Kidney capillary endothelial cell (primary cell): ENCODE measurements at regions not wholly inside any gene's neighbourhood (a gene's known extent, or its start where the extent isn't known, plus 50 kb on each side); places are given as distances from the start of the nearest gene placed in this dataset.
"Not testable (repeated sequence)": the region's sequence is repeated elsewhere in the genome, so short reads cannot be mapped to it uniquely, and the experiment has no call there.

Experiments used
- DNase-seq: peaks from one replicate; pipeline ENCODE4 v3.0.0-alpha.2; 2018; ENCODE audit warnings: low spot score

GRCh38 chr1:98287626-98288025 is 366.8 kb upstream of the DPYD start:
- DNase-seq: no peak

DNA sequence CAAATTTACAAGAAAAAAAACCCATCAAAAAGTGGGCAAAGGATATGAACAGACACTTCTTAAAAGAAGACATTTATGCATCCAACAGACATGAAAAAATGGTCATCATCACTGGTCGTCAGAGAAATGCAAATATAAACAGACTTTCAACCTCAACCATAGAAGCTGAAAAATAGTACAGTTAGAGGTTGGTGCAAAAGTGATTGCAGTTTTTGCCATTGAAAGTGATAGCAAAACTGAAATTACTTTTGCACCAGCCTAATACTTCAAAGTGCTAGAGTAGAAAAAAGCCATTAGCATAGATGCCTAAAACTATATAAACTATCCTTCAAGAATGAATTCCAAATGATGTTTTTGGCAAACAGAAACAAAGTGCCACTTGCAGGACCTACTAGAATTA is 365.8 kb upstream of the DPYD start:
- no peak for DNase-seq

DNA sequence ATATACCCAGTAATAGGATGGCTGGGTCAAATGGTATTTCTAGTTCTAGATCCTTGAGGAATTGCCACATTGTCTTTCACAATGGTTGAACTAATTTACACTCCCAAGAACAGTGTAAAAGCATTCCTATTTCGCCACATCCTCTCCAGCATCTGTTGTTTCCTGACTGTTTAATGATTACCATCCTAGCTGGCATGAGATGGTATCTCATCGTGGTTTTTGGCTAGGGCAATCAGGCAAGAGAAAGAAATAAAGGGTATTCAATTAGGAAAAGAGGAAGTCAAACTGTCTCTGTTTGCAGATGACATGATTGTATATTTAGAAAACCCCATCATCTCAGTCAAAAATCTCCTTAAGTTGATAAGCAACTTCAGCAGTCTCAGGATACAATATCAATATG is 364.5 kb upstream of the DPYD start:
- not testable (repeated sequence) for DNase-seq

DNA sequence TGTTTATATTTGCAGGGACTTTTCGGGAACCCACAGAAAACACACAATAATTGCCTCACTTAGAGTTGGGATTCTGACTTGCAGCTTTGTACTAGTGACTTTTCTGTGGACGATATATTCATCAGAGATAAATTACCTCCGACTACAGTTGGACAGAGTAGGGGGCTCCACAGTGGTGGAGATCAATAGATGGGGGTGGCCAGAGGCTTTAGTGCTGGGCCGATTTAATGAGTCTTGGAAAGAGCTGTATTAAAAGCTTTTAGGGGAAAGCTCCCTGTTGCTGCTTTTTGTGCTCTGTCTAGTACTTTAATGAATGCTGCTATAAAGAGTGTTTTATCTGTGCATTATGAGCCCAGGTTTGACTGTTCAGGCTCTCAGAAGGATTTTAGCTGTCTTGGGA is 359.2 kb upstream of the DPYD start:
- DNase-seq: no peak

- no peak for DNase-seq
Observed at GRCh38 chr1:98278055-98278454, 357.2 kb upstream of the DPYD start.

DNA sequence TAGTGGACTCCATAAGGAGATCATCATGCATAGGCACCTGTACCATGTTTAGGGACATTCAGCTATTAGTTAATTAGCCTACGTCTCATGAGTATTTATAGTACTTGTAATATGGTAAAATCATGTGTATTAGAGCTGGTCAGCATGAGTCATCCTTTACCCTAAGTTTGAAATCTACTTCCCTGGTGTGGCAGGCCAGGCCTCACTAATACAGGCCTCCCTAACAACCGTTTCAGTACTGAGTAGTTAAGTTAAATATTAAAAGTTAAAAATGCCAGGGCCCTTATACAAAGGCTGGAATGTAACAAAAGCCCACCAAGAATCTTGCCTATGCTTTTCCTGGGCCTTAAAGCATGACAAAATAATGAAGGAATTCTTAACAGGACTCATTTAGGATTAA is 356.3 kb upstream of the DPYD start:
- DNase-seq: no peak

DNA sequence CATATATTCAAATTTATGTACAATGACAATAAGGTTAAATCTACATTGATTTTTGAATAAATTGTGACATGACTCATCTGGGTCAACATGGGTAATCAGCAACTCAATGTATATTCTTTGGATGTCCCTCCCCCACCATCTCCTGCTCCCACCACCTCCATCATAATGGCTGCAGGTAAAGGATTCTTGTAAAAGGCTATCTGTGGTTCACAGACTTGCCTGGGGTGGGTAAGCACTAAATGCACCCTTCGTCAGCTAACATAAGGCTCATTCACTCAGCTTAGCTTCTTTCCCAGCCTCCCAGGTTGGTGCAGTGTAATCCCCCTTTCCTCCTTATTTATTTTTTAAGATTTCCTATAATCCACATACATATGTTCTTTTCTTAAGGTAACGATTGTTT is 355.7 kb upstream of the DPYD start:
- no peak for DNase-seq

DNA sequence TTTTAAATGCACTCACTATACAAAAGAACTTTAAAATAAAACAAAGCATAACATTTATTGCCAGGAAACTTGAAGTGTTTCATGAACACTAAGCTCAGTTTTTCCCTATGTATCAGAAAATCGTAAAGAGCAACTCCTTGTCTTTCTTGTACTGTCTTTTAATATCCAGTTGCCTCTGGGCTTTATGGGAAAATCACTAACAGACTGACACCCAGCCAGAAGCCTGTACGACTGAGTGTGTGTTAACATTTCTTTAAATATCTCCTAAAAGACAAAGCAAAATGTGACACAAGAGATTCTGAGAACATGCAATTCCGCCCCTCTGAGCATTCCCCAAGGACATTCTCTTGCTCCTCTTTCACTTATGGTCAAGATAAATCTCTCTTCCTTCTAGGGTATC is 347.5 kb upstream of the DPYD start:
- no peak for DNase-seq

DNA sequence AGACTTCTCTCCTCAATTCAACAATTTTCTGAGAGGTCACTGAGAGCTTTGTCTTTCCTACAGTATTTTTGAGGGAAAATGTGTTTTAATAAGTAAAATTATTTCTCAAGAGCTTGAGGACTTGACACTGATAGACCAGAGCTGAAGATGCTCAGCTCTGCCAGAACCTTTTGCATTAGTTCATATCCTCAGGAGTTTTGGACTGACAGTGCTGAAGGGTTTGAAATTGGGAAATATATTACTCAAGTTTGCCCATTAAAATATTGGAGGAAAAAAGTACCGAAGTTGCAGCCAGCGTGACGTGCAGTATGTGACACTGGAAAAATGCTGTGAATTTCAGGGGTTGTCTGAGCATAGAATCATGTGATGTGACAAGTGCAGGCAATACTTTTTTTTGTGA is 346.6 kb upstream of the DPYD start:
- no peak for DNase-seq

GRCh38 chr1:98264727-98265126 is 343.9 kb upstream of the DPYD start:
- DNase-seq: no peak

DNA sequence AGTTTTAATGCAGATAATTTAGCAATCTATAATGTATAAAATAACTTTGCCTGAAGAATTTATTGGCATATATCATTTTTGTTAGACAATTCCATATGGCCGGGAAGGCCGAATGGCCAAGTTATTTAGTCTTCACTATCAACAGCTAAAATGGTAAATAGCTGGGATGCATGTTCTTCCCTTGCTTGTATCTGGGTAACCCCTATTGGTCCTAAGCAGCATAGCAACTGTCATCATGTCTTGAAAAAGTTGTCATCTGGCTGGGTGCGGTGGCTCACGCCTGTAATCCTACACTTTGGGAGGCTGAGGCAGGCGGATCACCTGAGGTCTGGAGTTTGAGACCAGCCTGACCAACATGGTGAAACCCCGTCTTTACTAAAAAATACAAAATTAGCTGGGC is 340.0 kb upstream of the DPYD start:
- DNase-seq: no peak

DNA sequence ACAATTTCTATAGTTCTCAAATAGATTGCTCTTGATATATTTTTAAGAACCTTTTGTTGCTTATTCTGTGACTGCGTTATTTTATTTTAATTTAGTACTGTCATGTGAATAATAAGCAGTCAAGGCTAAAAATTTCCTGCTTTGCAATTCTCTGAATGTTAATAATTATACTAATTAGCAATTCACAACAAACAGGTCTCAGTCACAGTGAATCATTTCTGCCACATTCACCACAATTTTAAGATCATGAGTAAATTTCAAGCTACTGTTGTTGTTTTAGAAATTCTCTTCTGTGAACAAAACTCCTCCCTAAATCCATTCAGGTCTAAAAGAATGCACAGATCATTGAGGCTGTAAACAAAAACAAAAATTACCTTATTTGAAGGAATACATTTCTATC is 339.6 kb upstream of the DPYD start:
- DNase-seq: no peak

GRCh38 chr1:98256700-98257099 is 335.9 kb upstream of the DPYD start:
- DNase-seq: no peak

DNA sequence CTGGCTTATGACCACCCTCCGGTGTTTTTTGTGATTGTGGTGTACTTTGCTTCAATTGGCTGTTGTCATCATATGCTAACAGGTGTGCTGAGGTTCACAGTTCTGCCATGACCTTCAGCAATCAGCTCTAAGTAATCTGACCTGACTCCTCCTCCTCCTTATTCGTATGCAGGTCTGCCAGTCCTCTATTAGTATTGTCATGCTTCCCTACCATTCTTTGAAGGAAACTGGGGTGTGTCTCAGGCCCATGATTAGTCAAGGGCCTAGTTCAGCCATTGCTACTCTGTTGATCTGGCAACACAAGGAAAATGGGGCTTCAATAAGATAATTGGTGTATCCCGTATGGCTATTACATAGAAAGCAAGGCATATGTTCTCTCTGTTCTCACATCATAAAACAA is 332.3 kb upstream of the DPYD start:
- DNase-seq: no peak

DNA sequence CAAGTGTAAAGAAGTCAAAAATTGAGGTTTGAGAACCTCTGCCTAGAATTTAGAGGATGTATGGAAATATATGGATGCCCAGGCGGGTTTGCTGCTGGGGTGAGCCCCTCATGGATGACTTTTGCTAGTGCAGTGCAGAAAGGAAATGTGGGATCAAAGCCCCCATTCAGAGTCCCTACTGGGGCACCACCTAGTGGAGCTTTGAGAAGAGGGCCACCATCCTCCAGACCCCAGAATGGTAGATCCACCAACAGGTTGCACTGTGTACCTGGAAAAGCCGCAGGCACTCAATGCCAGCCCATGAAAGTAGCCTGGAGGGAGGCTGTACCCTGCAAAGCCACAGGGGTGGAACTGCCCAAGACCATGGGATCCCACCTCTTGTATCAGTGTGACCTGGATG is 330.7 kb upstream of the DPYD start:
- DNase-seq: no peak

DNA sequence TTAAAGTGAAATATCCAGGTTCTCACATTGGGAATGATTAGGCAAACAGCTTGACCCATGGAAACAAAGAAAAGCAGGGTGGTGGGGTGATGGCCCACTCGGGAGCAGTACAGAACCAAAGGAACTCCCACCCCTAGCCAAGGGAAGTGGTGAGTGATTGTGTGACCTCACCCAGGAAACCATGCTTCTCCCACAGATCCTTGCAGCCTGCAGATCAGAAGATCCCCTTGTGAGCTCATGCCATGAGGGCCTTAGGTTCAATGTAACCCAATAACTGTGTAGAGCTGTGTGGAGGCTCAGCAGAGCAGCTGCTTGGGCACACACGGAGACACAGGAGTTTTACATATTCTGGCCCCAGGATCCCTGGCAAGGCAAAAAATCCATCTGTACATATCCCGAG is 311.8 kb upstream of the DPYD start:
- DNase-seq: no peak

- DNase-seq: no peak
Observed at GRCh38 chr1:98222706-98223105, 301.9 kb upstream of the DPYD start.

GRCh38 chr1:98221923-98222322 is 301.1 kb upstream of the DPYD start:
- no peak for DNase-seq

DNA sequence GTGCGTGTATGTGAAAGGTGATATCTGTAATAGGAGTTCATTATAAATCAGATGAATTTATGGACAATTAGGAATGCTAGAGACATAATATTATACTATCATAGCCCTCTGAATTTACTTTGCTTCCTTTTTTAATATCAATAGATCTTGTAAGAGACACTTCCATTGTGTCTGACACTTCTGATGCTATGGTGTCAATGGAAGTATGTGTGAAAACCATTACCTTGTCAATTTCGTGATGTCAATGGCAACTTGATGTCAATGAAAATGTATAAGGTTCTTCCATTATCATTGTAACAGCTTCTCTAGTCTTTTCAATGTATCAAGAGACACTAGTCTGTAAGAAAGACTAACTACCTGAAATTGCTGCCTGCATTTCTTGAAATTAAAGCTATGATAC is 296.8 kb upstream of the DPYD start:
- no peak for DNase-seq

- no peak for DNase-seq
Observed at GRCh38 chr1:98216304-98216703, 295.5 kb upstream of the DPYD start.

DNA sequence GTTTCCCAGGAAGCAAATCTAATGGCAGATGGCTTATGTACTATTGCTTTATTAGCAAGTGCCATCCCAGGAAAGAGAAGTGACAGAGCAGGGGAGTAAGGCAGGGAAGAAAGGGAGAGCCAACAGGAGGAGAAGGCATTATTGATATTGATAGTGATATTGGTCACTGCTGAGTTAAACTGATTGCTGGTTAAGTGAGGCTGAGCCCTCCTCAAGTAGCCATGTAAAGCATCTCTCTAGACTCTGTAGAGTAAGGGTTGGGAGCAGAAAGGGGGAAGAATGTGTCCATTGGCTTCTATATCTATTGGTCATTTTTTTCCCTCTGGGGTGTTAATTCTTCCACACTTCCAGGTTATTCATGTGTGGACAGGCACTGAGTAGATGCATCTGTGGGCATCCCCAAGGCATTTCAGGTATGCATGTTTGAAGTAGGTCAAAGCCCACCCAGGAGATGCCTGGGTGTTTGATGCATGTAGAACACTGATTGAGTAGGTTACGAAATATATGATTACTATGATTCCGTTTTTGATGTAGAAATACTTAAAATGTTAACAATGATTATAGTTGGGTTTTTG is 290.5 kb upstream of the DPYD start:
- DNase-seq: no peak

DNA sequence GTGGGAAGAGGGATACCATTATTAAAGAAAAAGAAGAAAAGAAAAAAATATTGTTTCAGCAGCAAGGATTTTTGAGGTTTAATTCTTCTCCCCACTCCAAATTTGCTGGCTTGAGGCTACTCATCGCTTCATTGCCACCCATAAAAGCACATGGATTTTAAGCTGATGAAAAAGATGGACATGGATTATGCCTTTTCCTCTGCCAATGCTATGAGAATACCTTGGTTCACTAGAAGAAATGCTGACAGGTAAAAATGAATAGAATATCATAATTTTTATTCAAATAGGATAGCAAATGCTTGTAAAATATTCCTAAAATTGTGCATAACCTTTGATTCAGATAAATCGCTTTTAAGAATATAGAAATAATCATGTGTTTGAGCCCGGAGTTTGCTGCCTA is 289.7 kb upstream of the DPYD start:
- DNase-seq: no peak

DNA sequence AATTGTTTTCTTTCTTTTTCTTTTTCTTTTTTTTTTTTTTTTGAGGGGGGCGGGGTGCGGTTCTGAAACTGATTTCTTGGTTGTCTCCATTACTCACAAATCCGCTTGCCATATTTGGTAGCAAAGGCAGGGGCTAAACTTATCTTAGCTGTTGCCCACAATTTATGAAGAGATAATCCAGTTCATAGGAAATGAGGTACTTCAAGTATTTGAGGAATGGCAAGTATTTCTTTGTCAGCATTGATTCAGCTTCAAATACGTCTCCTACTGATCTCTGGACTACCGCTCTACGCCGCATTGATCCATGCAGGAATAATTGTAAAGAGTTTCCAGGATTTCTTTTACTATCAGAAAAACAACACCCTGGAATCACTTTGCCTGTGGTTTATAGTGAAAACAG is 289.2 kb upstream of the DPYD start:
- DNase-seq: no peak

GRCh38 chr1:98205291-98206017 is 284.6 kb upstream of the DPYD start:
- no peak for DNase-seq
